ENCODE measurements at regions not wholly inside any gene's neighbourhood (a gene's known extent, or its start where the extent isn't known, plus 50 kb on each side); places are given as distances from the start of the nearest gene placed in this dataset.

DNA sequence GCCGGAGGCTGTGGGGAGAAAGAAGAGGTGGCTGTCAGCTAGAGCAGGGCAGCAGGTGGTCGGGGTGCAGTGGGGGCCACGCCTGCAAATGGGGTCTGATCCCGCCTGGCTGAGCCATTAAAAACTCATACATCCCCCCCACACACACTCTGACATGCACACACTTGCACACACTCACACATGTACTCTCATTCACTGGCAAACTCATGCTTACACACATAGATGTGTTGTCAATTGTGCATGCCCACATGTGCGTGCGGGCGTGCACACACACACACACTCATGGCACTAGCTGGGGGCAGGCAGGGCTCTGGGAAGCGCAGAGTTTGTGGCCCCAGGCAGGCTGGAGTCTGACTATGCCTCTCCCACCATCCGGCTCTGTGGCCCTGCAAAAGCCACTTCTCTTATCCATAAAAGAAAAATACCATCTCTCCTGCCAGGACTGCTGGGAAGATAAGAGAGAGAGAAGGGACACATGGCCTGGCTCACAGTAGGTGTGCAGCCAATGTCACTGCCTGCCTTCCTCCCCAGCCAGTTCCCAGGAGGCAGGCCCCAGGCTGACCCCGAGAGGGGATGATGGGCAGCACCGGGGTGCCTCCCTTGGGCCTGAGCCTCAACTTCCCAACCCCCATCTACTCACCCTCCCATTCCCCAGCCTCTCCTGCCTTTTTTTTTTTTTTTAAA, 163.5 kb upstream of the LINGO1 start:
- no peak for DNase-seq (ENCODE audit: low read depth in 2 of 2)

- no peak for DNase-seq (ENCODE audit: low read depth in 2 of 2)
These were observed 162.7 kb upstream of the LINGO1 start for GRCh38 chr15:77795446-77795845.

- no peak for DNase-seq (ENCODE audit: low read depth in 2 of 2)
These were observed 159.2 kb upstream of the LINGO1 start for GRCh38 chr15:77791941-77792340.

- DNase-seq (ENCODE audit: low read depth in 2 of 2): no peak
These were observed 157.8 kb upstream of the LINGO1 start for GRCh38 chr15:77790481-77790880.

- no peak for DNase-seq (ENCODE audit: low read depth in 2 of 2)
These were observed 154.2 kb upstream of the LINGO1 start for GRCh38 chr15:77786956-77787355.

- DNase-seq (ENCODE audit: low read depth in 2 of 2): no peak
These were observed 153.6 kb upstream of the LINGO1 start for GRCh38 chr15:77786181-77786890.

- peak in 1 of 2 donors; percentile 30 for DNase-seq (ENCODE audit: low read depth in 2 of 2)
These were observed 151.9 kb upstream of the LINGO1 start for GRCh38 chr15:77784361-77785292.

DNA sequence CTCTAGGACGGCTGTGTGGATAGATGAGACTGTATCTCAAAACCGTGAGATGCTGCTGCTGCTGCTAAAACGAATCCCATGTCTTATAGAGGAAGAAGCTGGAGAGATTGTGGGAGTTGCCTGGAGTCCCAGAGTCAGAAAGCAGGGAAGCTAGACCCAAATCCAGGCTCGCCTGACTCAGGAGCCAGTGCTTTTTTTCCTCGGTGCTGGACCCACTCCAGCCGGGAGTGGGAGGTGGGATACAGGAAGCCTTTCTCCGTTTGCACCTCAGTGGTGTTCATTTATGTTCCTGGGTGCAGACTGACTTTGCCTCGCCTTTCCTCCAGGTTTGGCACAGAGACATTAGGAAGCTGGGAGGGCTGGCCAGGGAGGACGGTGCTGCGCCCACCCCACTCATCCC, 150.9 kb upstream of the LINGO1 start:
- no peak for DNase-seq (ENCODE audit: low read depth in 2 of 2)

DNA sequence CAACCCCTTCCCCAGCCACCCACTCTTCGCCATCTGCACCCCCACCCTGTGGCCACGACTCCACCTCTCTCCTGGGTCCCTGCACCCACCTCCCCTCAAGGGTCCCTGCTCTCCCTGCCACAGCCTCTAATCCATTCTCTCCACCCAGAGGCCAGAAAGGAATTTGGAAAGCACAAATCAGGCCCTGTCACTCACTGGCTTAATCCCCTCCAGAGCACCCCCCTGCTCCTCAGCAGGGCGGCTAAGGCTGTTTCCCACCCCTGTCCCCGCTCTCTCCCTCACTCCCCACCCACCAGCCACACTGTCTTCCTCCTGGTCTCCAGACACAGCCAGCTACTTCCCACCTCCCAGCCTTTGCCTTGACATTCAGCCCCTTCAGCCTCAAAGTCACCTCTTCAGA, 150.0 kb upstream of the LINGO1 start:
- no peak for DNase-seq (ENCODE audit: low read depth in 2 of 2)

GRCh38 chr15:77781946-77782240, 149.2 kb upstream of the LINGO1 start:
- DNase-seq (ENCODE audit: low read depth in 2 of 2): no peak

- DNase-seq (ENCODE audit: low read depth in 2 of 2): no peak
These were observed 148.6 kb upstream of the LINGO1 start for GRCh38 chr15:77781151-77781945.

- DNase-seq (ENCODE audit: low read depth in 2 of 2): no peak
These were observed 146.1 kb upstream of the LINGO1 start for GRCh38 chr15:77778802-77779201.

- DNase-seq (ENCODE audit: low read depth in 2 of 2): no peak
These were observed 143.1 kb upstream of the LINGO1 start for GRCh38 chr15:77775837-77776236.

GRCh38 chr15:77775373-77775772, 142.7 kb upstream of the LINGO1 start:
- DNase-seq (ENCODE audit: low read depth in 2 of 2): no peak

- no peak for DNase-seq (ENCODE audit: low read depth in 2 of 2)
These were observed 141.6 kb upstream of the LINGO1 start for GRCh38 chr15:77774350-77774749.

DNA sequence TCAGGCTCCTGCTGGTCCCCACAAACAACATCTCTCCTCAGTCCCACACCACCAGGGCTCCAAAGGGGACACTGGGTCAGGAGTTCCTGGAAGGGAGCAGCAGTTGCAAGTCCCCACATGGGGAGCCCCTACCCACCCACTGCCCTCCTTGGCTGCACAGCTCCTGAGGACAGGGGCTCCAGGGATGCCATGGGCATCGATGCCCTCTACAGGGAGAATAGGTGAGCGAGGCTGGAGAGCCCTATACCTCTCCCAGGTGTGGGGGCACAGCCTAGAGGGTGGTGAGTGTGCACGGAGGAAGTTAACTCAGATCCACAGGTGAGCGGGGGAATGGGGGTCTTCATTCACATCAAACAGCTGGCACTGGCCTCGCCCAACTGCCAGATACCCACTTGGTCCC, 141.2 kb upstream of the LINGO1 start:
- DNase-seq (ENCODE audit: low read depth in 2 of 2): no peak

DNA sequence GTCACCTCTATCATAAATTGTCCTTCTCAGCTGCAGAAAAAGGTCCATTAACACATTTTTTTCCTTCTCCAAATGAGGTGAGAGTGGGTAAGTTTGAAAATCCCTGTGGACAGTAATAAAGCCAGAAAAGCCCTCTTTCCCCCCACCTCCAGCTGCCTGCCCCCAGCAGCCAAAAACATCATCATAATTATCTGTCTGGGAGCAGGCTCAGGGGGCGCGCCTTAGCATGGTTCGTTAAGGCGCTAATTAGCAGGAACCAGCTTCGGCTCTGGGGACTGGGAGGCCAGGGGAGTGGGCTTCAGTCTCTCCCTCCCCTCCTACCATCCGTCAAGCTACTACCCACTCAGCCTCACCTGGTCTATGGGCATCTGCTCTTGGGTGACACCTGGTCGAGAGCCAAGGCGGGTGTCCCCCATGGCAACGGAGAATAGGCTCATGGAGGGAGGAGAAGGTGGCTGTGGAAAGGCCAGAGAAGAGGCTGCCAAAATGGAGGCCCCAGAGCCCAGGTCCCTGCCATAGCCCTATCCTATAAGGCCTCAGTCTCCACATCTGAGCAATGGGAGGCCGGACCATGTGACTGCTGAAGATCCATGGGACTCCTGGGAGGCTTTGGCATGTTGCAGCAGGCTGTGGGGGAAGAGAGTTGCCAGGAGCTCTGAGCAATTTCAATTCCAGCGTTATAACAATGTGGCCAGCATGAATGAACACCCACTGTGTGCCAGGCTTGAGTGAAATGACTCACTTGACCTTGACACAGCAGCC, 140.1 kb upstream of the LINGO1 start:
- no peak for DNase-seq (ENCODE audit: low read depth in 2 of 2)

GRCh38 chr15:77771616-77772015, 138.9 kb upstream of the LINGO1 start:
- no peak for DNase-seq (ENCODE audit: low read depth in 2 of 2)

DNA sequence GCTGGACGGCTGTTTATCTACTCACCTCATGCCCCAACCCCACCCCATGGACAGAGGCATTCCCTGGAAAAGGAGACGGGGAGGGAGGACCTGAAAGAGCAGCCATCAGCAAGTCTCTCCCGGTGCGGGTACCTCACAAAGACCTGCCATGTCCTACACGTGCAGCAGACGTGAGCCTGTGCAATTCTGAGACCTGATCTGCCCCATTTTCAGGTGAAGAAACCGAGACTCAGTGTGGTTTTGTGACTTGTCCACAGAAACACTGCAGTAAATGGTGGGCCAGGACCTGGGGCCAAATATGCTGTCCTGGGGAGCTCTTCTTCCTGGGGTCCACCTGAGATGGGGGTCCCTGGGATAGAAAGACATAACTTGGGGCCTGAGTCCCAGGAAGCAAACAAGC, 137.0 kb upstream of the LINGO1 start:
- DNase-seq (ENCODE audit: low read depth in 2 of 2): no peak

DNA sequence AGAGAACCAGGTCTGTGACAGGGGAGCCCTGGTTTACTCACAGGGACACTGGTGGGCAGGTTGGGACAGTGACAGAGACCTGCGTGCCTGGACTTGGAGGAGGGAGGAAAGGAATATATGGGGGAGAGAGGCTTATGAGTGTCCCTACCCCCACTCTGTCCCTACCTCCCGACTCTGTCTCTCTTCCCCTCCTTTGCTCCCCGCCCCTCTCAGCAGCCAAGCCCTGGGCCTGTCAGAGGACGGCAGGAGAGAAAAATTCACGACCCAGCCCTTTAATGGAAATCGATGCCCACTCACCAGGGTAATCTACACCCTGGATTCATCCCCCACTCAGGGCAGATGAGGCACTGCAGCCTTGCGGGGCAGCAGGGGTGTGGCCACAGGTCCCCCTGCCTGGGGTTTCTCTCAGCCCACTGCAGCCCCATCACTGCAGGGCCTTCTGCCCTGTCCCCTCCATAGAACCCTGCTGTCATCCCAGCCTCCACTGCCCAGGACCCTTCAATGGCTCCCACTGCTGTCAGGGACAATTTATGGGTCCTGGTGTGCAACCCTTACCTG, 135.9 kb upstream of the LINGO1 start:
- DNase-seq (ENCODE audit: low read depth in 2 of 2): no peak

DNA sequence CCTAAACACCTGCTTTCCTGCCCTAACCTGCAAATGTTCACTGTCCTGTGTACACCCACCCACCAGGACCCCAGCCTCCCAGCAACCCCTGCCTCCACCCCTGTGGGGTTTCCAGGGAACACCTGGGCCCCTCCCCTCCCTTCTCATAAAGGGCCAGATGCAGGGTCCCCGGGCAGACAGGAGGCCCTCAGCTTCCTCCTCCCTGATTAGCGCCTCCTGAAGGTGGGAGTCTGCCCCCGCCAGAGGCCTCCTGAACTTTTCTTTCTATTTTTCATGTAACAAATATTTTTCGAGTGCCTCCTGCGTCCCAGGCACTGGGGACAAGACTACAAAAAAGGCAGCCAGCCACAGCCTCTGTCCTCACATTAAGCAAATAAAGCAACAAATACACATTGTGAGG, 135.4 kb upstream of the LINGO1 start:
- DNase-seq (ENCODE audit: low read depth in 2 of 2): no peak

Data from stimulated activated CD4-positive, alpha-beta T cell treated with anti-CD3 and anti-CD28 coated beads, Interleukin-4, amount 100 ng/mL, for 48 hours (primary cell).